DOHH2 (cell line): ENCODE measurements at regions not wholly inside any gene's neighbourhood (a gene's known extent, or its start where the extent isn't known, plus 50 kb on each side); places are given as distances from the start of the nearest gene placed in this dataset.

Experiments used
- H3F3A ChIP-seq: fragments of 200-600 bp; sonication (generic), shearing (Covaris generic); 2 replicates; pipeline ENCODE4 v1.6.0; 2016; ENCODE audit warnings: antibody characterized with exemption, mild to moderate bottlenecking; ENCODE audit not compliant: control insufficient read depth, insufficient read depth
- H3K27ac ChIP-seq: fragments of 200-600 bp; sonication (generic); 2 replicates; pipeline ENCODE4 v1.5.1; 2014; ENCODE audit warnings: low read depth, mild to moderate bottlenecking, low read length, moderate library complexity
- H3K27me3 ChIP-seq: fragments of 200-600 bp; sonication (generic); 2 replicates; pipeline ENCODE4 v1.6.1; 2014; ENCODE audit warnings: mild to moderate bottlenecking, low read length, mixed read lengths; ENCODE audit not compliant: control insufficient read depth
- H3K36me3 ChIP-seq: fragments of 200-600 bp; sonication (generic); 2 replicates; pipeline ENCODE4 v1.6.1; 2014; ENCODE audit warnings: mild to moderate bottlenecking, low read length, moderate library complexity, mixed read lengths; ENCODE audit not compliant: control insufficient read depth
- H3K4me1 ChIP-seq: fragments of 200-600 bp; sonication (generic); 2 replicates; pipeline ENCODE4 v1.6.1; 2014; ENCODE audit warnings: mild to moderate bottlenecking, low read length, mixed read lengths; ENCODE audit not compliant: control insufficient read depth
- H3K4me2 ChIP-seq: fragments of 200-600 bp; sonication (generic); 2 replicates; pipeline ENCODE4 v1.6.0; 2014; ENCODE audit warnings: mild to moderate bottlenecking, low read length, moderate library complexity
- H3K4me3 ChIP-seq: fragments of 200-600 bp; sonication (generic); 2 replicates; pipeline ENCODE4 v1.5.1; 2014; ENCODE audit warnings: mild to moderate bottlenecking, low read length, mixed read lengths
- H3K79me2 ChIP-seq: fragments of 200-600 bp; sonication (generic); 2 replicates; pipeline ENCODE4 v1.6.1; 2014; ENCODE audit warnings: mild to moderate bottlenecking, low read length, mixed read lengths; ENCODE audit not compliant: control insufficient read depth
- H3K9me2 ChIP-seq: fragments of 200-600 bp; sonication (generic); replicated peaks from 2 replicates; pipeline ENCODE4 v1.6.1; 2014; ENCODE audit warnings: mild to moderate bottlenecking, low read length, mixed read lengths; ENCODE audit not compliant: control insufficient read depth
- H3K9me3 ChIP-seq: fragments of 200-600 bp; sonication (generic); 2 replicates; pipeline ENCODE4 v1.6.1; 2014; ENCODE audit warnings: antibody characterized with exemption, low read length, mixed read lengths; ENCODE audit not compliant: control insufficient read depth, insufficient read depth
- H4K20me1 ChIP-seq: fragments of 200-600 bp; sonication (generic); 2 replicates; pipeline ENCODE4 v1.6.0; 2014; ENCODE audit warnings: low read depth, mild to moderate bottlenecking, antibody characterized with exemption, low read length, moderate library complexity; ENCODE audit not compliant: control insufficient read depth, insufficient read depth
- CTCF ChIP-seq: fragments of 200-600 bp; sonication (generic); IDR thresholded peaks from one replicate; pipeline ENCODE4 v1.5.1; 2014; ENCODE audit warnings: antibody characterized with exemption, mild to moderate bottlenecking, low read depth, low read length; ENCODE audit not compliant: poor library complexity, severe bottlenecking
- EZH2phosphoT487 ChIP-seq: fragments of 200-600 bp; sonication (generic); IDR thresholded peaks from 2 replicates; pipeline ENCODE4 v1.6.1; 2017; ENCODE audit warnings: borderline replicate concordance, mild to moderate bottlenecking, antibody characterized with exemption, low read length, moderate library complexity, mixed read lengths

- 0 out of 2 replicates have a peak, but pooled peaks cover 3% of the 10 kb centered on the region for H3K27me3 ChIP-seq
- H3K4me1 ChIP-seq, result no peaks in the 10 kb centered on the region
- H3K36me3 ChIP-seq, result no peaks in the 10 kb centered on the region
- no peak overlapping the region for H3K4me2 ChIP-seq
- H3K9me2 ChIP-seq, result no peaks in the 10 kb centered on the region
- H3K4me3 ChIP-seq, result no peak overlapping the region
- no peak overlapping the region for H3K27ac ChIP-seq
- H3F3A ChIP-seq, result no peaks in the 10 kb centered on the region
- no peaks in the 10 kb centered on the region for H3K79me2 ChIP-seq
- TF ChIP-seq CTCF (no peak), EZH2phosphoT487 (no peak)
- no peaks in the 10 kb centered on the region for H4K20me1 ChIP-seq
- no peaks in the 10 kb centered on the region for H3K9me3 ChIP-seq
Measured at GRCh38 chr1:75083223-75083622, 51.0 kb upstream of the LHX8 start.

GRCh38 chr1:75083848-75084514 lies 50.2 kb upstream of the LHX8 start:
- no peaks in the 10 kb centered on the region for H3K27me3 ChIP-seq

More at GRCh38 chr1:75083848-75084514, 50.2 kb upstream of the LHX8 start:
- H3K4me3 ChIP-seq, result no peak overlapping the region
- H3F3A ChIP-seq, result no peaks in the 10 kb centered on the region
- no peaks in the 10 kb centered on the region for H3K4me1 ChIP-seq
- no peaks in the 10 kb centered on the region for H3K9me2 ChIP-seq
- no peak overlapping the region for H3K4me2 ChIP-seq
- TF ChIP-seq CTCF, result no peak
- TF ChIP-seq EZH2phosphoT487, result no peak
- no peak overlapping the region for H3K27ac ChIP-seq
- no peaks in the 10 kb centered on the region for H4K20me1 ChIP-seq
- H3K79me2 ChIP-seq, result no peaks in the 10 kb centered on the region
- H3K36me3 ChIP-seq, result no peaks in the 10 kb centered on the region
- no peaks in the 10 kb centered on the region for H3K9me3 ChIP-seq
